ENCODE measurements at regions not wholly inside any gene's neighbourhood (a gene's known extent, or its start where the extent isn't known, plus 50 kb on each side); places are given as distances from the start of the nearest gene placed in this dataset.
"Not testable (repeated sequence)": the region's sequence is repeated elsewhere in the genome, so short reads cannot be mapped to it uniquely, and the experiment has no call there.

GRCh38 chr1:96865731-96866685 lies 144.4 kb downstream of the PTBP2 start:
- Histone ChIP-seq H3K36me3 (ENCODE audit: control insufficient read depth, insufficient read depth, low read length) (no peaks in the 10 kb centered on the region), H3K4me3 (ENCODE audit: low read depth, low read length) (no peak overlapping the region), H3K4me1 (ENCODE audit: control insufficient read depth, insufficient read depth, low read length) (no peaks in the 10 kb centered on the region), H3K9ac (ENCODE audit: low read length) (no peak overlapping the region), H3K27ac (ENCODE audit: low read depth, low read length) (no peak overlapping the region), H3K9me3 (ENCODE audit: control insufficient read depth, insufficient read depth, low read depth, low read length) (no peaks in the 10 kb centered on the region), H3K27me3 (ENCODE audit: control insufficient read depth, insufficient read depth, low read length) (no peaks in the 10 kb centered on the region)

- Histone ChIP-seq H3K27me3 (ENCODE audit: control insufficient read depth, insufficient read depth, low read length) (no peaks in the 10 kb centered on the region), H3K4me1 (ENCODE audit: control insufficient read depth, insufficient read depth, low read length) (no peaks in the 10 kb centered on the region), H3K27ac (ENCODE audit: low read depth, low read length) (no peak overlapping the region), H3K36me3 (ENCODE audit: control insufficient read depth, insufficient read depth, low read length) (no peaks in the 10 kb centered on the region), H3K4me3 (ENCODE audit: low read depth, low read length) (no peak overlapping the region), H3K9me3 (ENCODE audit: control insufficient read depth, insufficient read depth, low read depth, low read length) (no peaks in the 10 kb centered on the region), H3K9ac (ENCODE audit: low read length) (no peak overlapping the region)
Observed at GRCh38 chr1:96872757-96873156, 151.2 kb downstream of the PTBP2 start.

GRCh38 chr1:96878640-96879039 lies 157.1 kb downstream of the PTBP2 start:
- Histone ChIP-seq H3K9ac (ENCODE audit: low read length) (no peak overlapping the region), H3K27ac (ENCODE audit: low read depth, low read length) (no peak overlapping the region), H3K36me3 (ENCODE audit: control insufficient read depth, insufficient read depth, low read length) (no peaks in the 10 kb centered on the region), H3K27me3 (ENCODE audit: control insufficient read depth, insufficient read depth, low read length) (no peaks in the 10 kb centered on the region), H3K9me3 (ENCODE audit: control insufficient read depth, insufficient read depth, low read depth, low read length) (no peaks in the 10 kb centered on the region), H3K4me1 (ENCODE audit: control insufficient read depth, insufficient read depth, low read length) (no peaks in the 10 kb centered on the region), H3K4me3 (ENCODE audit: low read depth, low read length) (no peak overlapping the region)

- Histone ChIP-seq H3K36me3 (ENCODE audit: control insufficient read depth, insufficient read depth, low read length) (no peaks in the 10 kb centered on the region), H3K9ac (ENCODE audit: low read length) (no peak overlapping the region), H3K27ac (ENCODE audit: low read depth, low read length) (no peak overlapping the region), H3K27me3 (ENCODE audit: control insufficient read depth, insufficient read depth, low read length) (no peaks in the 10 kb centered on the region), H3K4me1 (ENCODE audit: control insufficient read depth, insufficient read depth, low read length) (no peaks in the 10 kb centered on the region), H3K9me3 (ENCODE audit: control insufficient read depth, insufficient read depth, low read depth, low read length) (no peaks in the 10 kb centered on the region), H3K4me3 (ENCODE audit: low read depth, low read length) (no peak overlapping the region)
Observed at GRCh38 chr1:96880626-96881025, 159.0 kb downstream of the PTBP2 start.

GRCh38 chr1:96882096-96882495 lies 160.5 kb downstream of the PTBP2 start:
- Histone ChIP-seq H3K27ac (ENCODE audit: low read depth, low read length) (no peak overlapping the region), H3K9ac (ENCODE audit: low read length) (no peak overlapping the region), H3K36me3 (ENCODE audit: control insufficient read depth, insufficient read depth, low read length) (no peaks in the 10 kb centered on the region), H3K9me3 (ENCODE audit: control insufficient read depth, insufficient read depth, low read depth, low read length) (no peaks in the 10 kb centered on the region), H3K27me3 (ENCODE audit: control insufficient read depth, insufficient read depth, low read length) (no peaks in the 10 kb centered on the region), H3K4me1 (ENCODE audit: control insufficient read depth, insufficient read depth, low read length) (no peaks in the 10 kb centered on the region), H3K4me3 (ENCODE audit: low read depth, low read length) (no peak overlapping the region)

GRCh38 chr1:96886474-96886873 lies 164.9 kb downstream of the PTBP2 start:
- no peaks in the 10 kb centered on the region for H3K27me3 ChIP-seq (ENCODE audit: control insufficient read depth, insufficient read depth, low read length)
- H3K9me3 ChIP-seq (ENCODE audit: control insufficient read depth, insufficient read depth, low read depth, low read length) = no peaks in the 10 kb centered on the region
- no peak overlapping the region for H3K9ac ChIP-seq (ENCODE audit: low read length)

GRCh38 chr1:96887501-96887900 lies 165.9 kb downstream of the PTBP2 start:
- H3K4me1 ChIP-seq (ENCODE audit: control insufficient read depth, insufficient read depth, low read length) = no peaks in the 10 kb centered on the region
- H3K4me3 ChIP-seq (ENCODE audit: low read depth, low read length) = no peak overlapping the region
- no peaks in the 10 kb centered on the region for H3K36me3 ChIP-seq (ENCODE audit: control insufficient read depth, insufficient read depth, low read length)
- H3K27ac ChIP-seq (ENCODE audit: low read depth, low read length) = no peak overlapping the region
- no peaks in the 10 kb centered on the region for H3K9me3 ChIP-seq (ENCODE audit: control insufficient read depth, insufficient read depth, low read depth, low read length)
- no peaks in the 10 kb centered on the region for H3K27me3 ChIP-seq (ENCODE audit: control insufficient read depth, insufficient read depth, low read length)
- no peak overlapping the region for H3K9ac ChIP-seq (ENCODE audit: low read length)

More at GRCh38 chr1:96886474-96886873, 164.9 kb downstream of the PTBP2 start:
- H3K27ac ChIP-seq (ENCODE audit: low read depth, low read length) = no peak overlapping the region
- H3K36me3 ChIP-seq (ENCODE audit: control insufficient read depth, insufficient read depth, low read length) = no peaks in the 10 kb centered on the region
- no peak overlapping the region for H3K4me3 ChIP-seq (ENCODE audit: low read depth, low read length)
- H3K4me1 ChIP-seq (ENCODE audit: control insufficient read depth, insufficient read depth, low read length) = no peaks in the 10 kb centered on the region

GRCh38 chr1:96901783-96902363 lies 180.3 kb downstream of the PTBP2 start:
- no peaks in the 10 kb centered on the region for H3K27me3 ChIP-seq (ENCODE audit: control insufficient read depth, insufficient read depth, low read length)
- no peaks in the 10 kb centered on the region for H3K36me3 ChIP-seq (ENCODE audit: control insufficient read depth, insufficient read depth, low read length)
- H3K9ac ChIP-seq (ENCODE audit: low read length) = no peak overlapping the region
- H3K27ac ChIP-seq (ENCODE audit: low read depth, low read length) = no peak overlapping the region
- H3K9me3 ChIP-seq (ENCODE audit: control insufficient read depth, insufficient read depth, low read depth, low read length) = peaks cover 20% of the 10 kb centered on the region
- H3K4me1 ChIP-seq (ENCODE audit: control insufficient read depth, insufficient read depth, low read length) = no peaks in the 10 kb centered on the region
- no peak overlapping the region for H3K4me3 ChIP-seq (ENCODE audit: low read depth, low read length)

GRCh38 chr1:96912248-96912647 lies 190.7 kb downstream of the PTBP2 start:
- Histone ChIP-seq H3K9ac (ENCODE audit: low read length) (no peak overlapping the region), H3K27ac (ENCODE audit: low read depth, low read length) (no peak overlapping the region), H3K4me1 (ENCODE audit: control insufficient read depth, insufficient read depth, low read length) (no peaks in the 10 kb centered on the region), H3K27me3 (ENCODE audit: control insufficient read depth, insufficient read depth, low read length) (no peaks in the 10 kb centered on the region), H3K9me3 (ENCODE audit: control insufficient read depth, insufficient read depth, low read depth, low read length) (no peaks in the 10 kb centered on the region), H3K4me3 (ENCODE audit: low read depth, low read length) (no peak overlapping the region), H3K36me3 (ENCODE audit: control insufficient read depth, insufficient read depth, low read length) (no peaks in the 10 kb centered on the region)

GRCh38 chr1:96915701-96916100 lies 194.1 kb downstream of the PTBP2 start:
- not testable (repeated sequence) for H3K36me3 ChIP-seq (ENCODE audit: control insufficient read depth, insufficient read depth, low read length); H3K27ac ChIP-seq (ENCODE audit: low read depth, low read length); H3K9ac ChIP-seq (ENCODE audit: low read length); H3K4me1 ChIP-seq (ENCODE audit: control insufficient read depth, insufficient read depth, low read length); H3K4me3 ChIP-seq (ENCODE audit: low read depth, low read length); H3K9me3 ChIP-seq (ENCODE audit: control insufficient read depth, insufficient read depth, low read depth, low read length); H3K27me3 ChIP-seq (ENCODE audit: control insufficient read depth, insufficient read depth, low read length)

- no peak overlapping the region for H3K27ac ChIP-seq (ENCODE audit: low read depth, low read length)
- no peaks in the 10 kb centered on the region for H3K36me3 ChIP-seq (ENCODE audit: control insufficient read depth, insufficient read depth, low read length)
- H3K4me3 ChIP-seq (ENCODE audit: low read depth, low read length) = no peak overlapping the region
- H3K27me3 ChIP-seq (ENCODE audit: control insufficient read depth, insufficient read depth, low read length) = no peaks in the 10 kb centered on the region
- H3K9me3 ChIP-seq (ENCODE audit: control insufficient read depth, insufficient read depth, low read depth, low read length) = 0 out of 2 replicates have a peak, but pooled peaks cover 3% of the 10 kb centered on the region
- H3K9ac ChIP-seq (ENCODE audit: low read length) = no peak overlapping the region
- H3K4me1 ChIP-seq (ENCODE audit: control insufficient read depth, insufficient read depth, low read length) = no peaks in the 10 kb centered on the region
Observed at GRCh38 chr1:96918406-96918805, 196.8 kb downstream of the PTBP2 start.

All from HUES6 (cell line).